SU-DHL-6 (cell line): ENCODE measurements at regions not wholly inside any gene's neighbourhood (a gene's known extent, or its start where the extent isn't known, plus 50 kb on each side); places are given as distances from the start of the nearest gene placed in this dataset.
"Not testable (repeated sequence)": the region's sequence is repeated elsewhere in the genome, so short reads cannot be mapped to it uniquely, and the experiment has no call there.

ENCODE experiments used
- H2AFZ ChIP-seq: fragments of 200-600 bp; sonication (generic); 2 replicates; pipeline ENCODE4 v1.6.1; 2014; ENCODE audit warnings: low read depth, mild to moderate bottlenecking, moderate library complexity, mixed read lengths, antibody characterized with exemption, low read length; ENCODE audit not compliant: severe bottlenecking
- H3F3A ChIP-seq: fragments of 200-600 bp; shearing (Covaris generic); 2 replicates; pipeline ENCODE4 v1.6.0; 2016; ENCODE audit warnings: antibody characterized with exemption, mild to moderate bottlenecking; ENCODE audit not compliant: insufficient read depth
- H3K27ac ChIP-seq: fragments of 200-600 bp; sonication (generic); 2 replicates; pipeline ENCODE4 v1.5.1; 2016; ENCODE audit warnings: low read depth, mild to moderate bottlenecking, low read length, moderate library complexity, mixed read lengths
- H3K27me3 ChIP-seq: fragments of 200-600 bp; sonication (generic), shearing (Covaris generic); 2 replicates; pipeline ENCODE4 v1.6.0; 2014; ENCODE audit warnings: mild to moderate bottlenecking, low read length
- H3K36me3 ChIP-seq: fragments of 200-600 bp; sonication (generic); 2 replicates; pipeline ENCODE4 v1.6.1; 2014; ENCODE audit warnings: mild to moderate bottlenecking, low read length, mixed read lengths
- H3K4me2 ChIP-seq: fragments of 300-600, 200-600 bp; shearing (Covaris generic), sonication (generic); 2 replicates; pipeline ENCODE4 v1.6.0; 2014; ENCODE audit warnings: low read length, low read depth, mild to moderate bottlenecking; ENCODE audit not compliant: poor library complexity, severe bottlenecking
- H3K4me3 ChIP-seq: fragments of 200-600 bp; sonication (generic); 2 replicates; pipeline ENCODE4 v1.5.1; 2014; ENCODE audit warnings: antibody characterized with exemption, low read length, mild to moderate bottlenecking, mixed read lengths; ENCODE audit not compliant: insufficient read depth, poor library complexity, severe bottlenecking
- H3K79me2 ChIP-seq: fragments of 200-600 bp; sonication (generic); 2 replicates; pipeline ENCODE4 v1.6.1; 2014; ENCODE audit warnings: mild to moderate bottlenecking, low read length, moderate library complexity; ENCODE audit not compliant: insufficient read depth
- H3K9ac ChIP-seq: fragments of 200-600 bp; sonication (generic); 2 replicates; pipeline ENCODE4 v1.7.0; 2014; ENCODE audit warnings: mild to moderate bottlenecking, low read length
- H3K9me2 ChIP-seq: fragments of 200-600 bp; sonication (generic); replicated peaks from 2 replicates; pipeline ENCODE4 v1.6.1; 2014; ENCODE audit warnings: low read length; ENCODE audit not compliant: insufficient read depth
- H3K9me3 ChIP-seq: fragments of 200-600 bp; sonication (generic); 2 replicates; pipeline ENCODE4 v1.6.1; 2014; ENCODE audit warnings: low read length, mixed read lengths; ENCODE audit not compliant: insufficient read depth
- H4K20me1 ChIP-seq: fragments of 200-600 bp; sonication (generic); 2 replicates; pipeline ENCODE4 v1.6.1; 2014; ENCODE audit warnings: low read depth, mild to moderate bottlenecking, antibody characterized with exemption, low read length, moderate library complexity, mixed read lengths
- CTCF ChIP-seq: fragments of 200-600 bp; sonication (generic); IDR thresholded peaks from one replicate; pipeline ENCODE4 v1.5.1; 2017; ENCODE audit warnings: antibody characterized with exemption, mild to moderate bottlenecking, low read length, moderate library complexity; ENCODE audit not compliant: insufficient read depth, poor library complexity, severe bottlenecking
- EZH2phosphoT487 ChIP-seq: fragments of 200-600 bp; sonication (generic), shearing (Covaris generic); conservative IDR thresholded peaks from 2 replicates; pipeline ENCODE4 v1.6.1; 2018; ENCODE audit warnings: mild to moderate bottlenecking, antibody characterized with exemption, low read length, moderate library complexity, mixed read lengths

GRCh38 chr1:82143108-82143833, 342.5 kb downstream of the ADGRL2 start:
- no peaks in the 10 kb centered on the region for H3K79me2 ChIP-seq
- no peaks in the 10 kb centered on the region for H3F3A ChIP-seq
- H3K27me3 ChIP-seq = no peaks in the 10 kb centered on the region
- no peaks in the 10 kb centered on the region for H3K9me2 ChIP-seq
- H4K20me1 ChIP-seq = no peaks in the 10 kb centered on the region
- H3K36me3 ChIP-seq = no peaks in the 10 kb centered on the region
- H3K4me3 ChIP-seq = no peak overlapping the region
- no peaks in the 10 kb centered on the region for H3K9me3 ChIP-seq
- no peak for TF ChIP-seq CTCF
- TF ChIP-seq EZH2phosphoT487 = no peak
- no peak overlapping the region for H3K9ac ChIP-seq
- no peak overlapping the region for H2AFZ ChIP-seq
- no peak overlapping the region for H3K4me2 ChIP-seq
- no peak overlapping the region for H3K27ac ChIP-seq

GRCh38 chr1:82141390-82141789, 340.7 kb downstream of the ADGRL2 start:
- no peak overlapping the region for H3K27ac ChIP-seq
- H4K20me1 ChIP-seq = no peaks in the 10 kb centered on the region
- no peaks in the 10 kb centered on the region for H3K36me3 ChIP-seq
- H3K9me3 ChIP-seq = no peaks in the 10 kb centered on the region
- no peak overlapping the region for H3K9ac ChIP-seq
- H3K27me3 ChIP-seq = no peaks in the 10 kb centered on the region
- no peaks in the 10 kb centered on the region for H3F3A ChIP-seq
- H3K79me2 ChIP-seq = no peaks in the 10 kb centered on the region
- H2AFZ ChIP-seq = no peak overlapping the region
- H3K4me3 ChIP-seq = no peak overlapping the region
- TF ChIP-seq CTCF (no peak), EZH2phosphoT487 (no peak)
- H3K4me2 ChIP-seq = no peak overlapping the region
- no peaks in the 10 kb centered on the region for H3K9me2 ChIP-seq

- Histone ChIP-seq H2AFZ (no peak overlapping the region), H3K36me3 (no peaks in the 10 kb centered on the region), H3K27ac (no peak overlapping the region), H3K27me3 (no peaks in the 10 kb centered on the region), H3K9me2 (no peaks in the 10 kb centered on the region), H4K20me1 (no peaks in the 10 kb centered on the region), H3K4me3 (no peak overlapping the region), H3K9me3 (no peaks in the 10 kb centered on the region), H3F3A (no peaks in the 10 kb centered on the region), H3K79me2 (no peaks in the 10 kb centered on the region), H3K9ac (no peak overlapping the region), H3K4me2 (no peak overlapping the region)
- TF ChIP-seq CTCF (no peak), EZH2phosphoT487 (no peak)
Observed at GRCh38 chr1:82139751-82140468, 339.2 kb downstream of the ADGRL2 start.

- H3K27me3 ChIP-seq, H3K36me3 ChIP-seq, H3K9me2 ChIP-seq, H2AFZ ChIP-seq, H3F3A ChIP-seq, H3K79me2 ChIP-seq, H3K9me3 ChIP-seq, H3K9ac ChIP-seq, H4K20me1 ChIP-seq, H3K4me2 ChIP-seq, H3K4me3 ChIP-seq, H3K27ac ChIP-seq: not testable (repeated sequence)
Observed at GRCh38 chr1:82136351-82136750, 335.6 kb downstream of the ADGRL2 start.
